Superior temporal gyrus (tissue), 1 donor: ENCODE measurements at regions not wholly inside any gene's neighbourhood (a gene's known extent, or its start where the extent isn't known, plus 50 kb on each side); places are given as distances from the start of the nearest gene placed in this dataset.

Experiments
- DNase-seq: peaks from one replicate; pipeline ENCODE4 v3.0.0-alpha.2; 2016; ENCODE audit errors: extremely low spot score

- DNase-seq = no peak
Measured at GRCh38 chr16:59238246-59238645, 504.1 kb upstream of the GOT2 start.

DNA sequence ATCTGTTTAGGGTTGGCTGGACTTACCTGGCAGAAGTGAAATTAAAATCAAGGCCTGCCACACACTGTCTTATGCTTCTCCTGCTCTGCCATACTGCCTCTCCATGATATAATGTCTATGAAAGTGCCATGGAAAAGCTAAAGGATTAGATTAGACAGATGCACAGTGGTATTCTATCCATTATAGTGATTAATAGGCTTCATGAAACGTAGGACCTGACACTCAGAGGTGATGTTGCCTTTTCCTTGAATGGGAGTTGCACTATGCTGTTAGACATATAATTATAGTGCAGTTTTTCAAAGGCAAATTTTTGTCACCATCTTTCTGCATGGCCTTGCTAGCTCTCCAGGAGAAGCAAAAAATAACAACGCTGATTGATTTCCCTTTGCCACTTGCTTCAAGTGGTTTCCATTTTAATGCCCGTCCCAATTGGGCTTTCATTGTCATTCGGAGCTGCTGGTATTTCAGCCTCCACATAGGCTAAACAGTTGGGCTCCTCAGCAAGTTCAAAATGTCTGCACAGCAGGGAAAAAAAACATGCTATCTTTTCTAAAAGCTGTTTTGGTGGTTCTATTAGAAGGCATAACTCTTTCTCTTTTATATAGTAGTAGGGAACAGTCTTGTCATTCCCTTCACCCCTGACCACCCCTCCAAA lies 502.8 kb upstream of the GOT2 start:
- DNase-seq = no peak

DNA sequence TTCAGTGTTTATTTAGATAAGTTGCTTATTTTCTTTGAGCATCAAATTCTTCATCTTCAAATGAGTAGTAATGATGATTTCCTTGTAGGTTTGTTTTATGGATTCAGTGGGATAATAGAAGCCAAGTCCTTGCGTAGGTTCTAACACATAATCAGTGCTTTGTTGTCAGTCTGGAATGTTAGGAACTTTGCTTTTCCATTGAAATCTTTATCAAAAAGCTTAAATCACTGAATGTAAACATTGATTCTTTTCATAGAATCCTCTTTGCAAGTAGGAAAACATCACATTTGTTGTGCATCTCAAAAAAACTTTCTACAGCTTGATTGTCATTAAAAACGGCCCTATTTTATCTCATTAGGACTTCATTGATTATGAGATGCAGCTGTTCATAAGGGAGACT lies 490.3 kb upstream of the GOT2 start:
- DNase-seq = no peak

DNA sequence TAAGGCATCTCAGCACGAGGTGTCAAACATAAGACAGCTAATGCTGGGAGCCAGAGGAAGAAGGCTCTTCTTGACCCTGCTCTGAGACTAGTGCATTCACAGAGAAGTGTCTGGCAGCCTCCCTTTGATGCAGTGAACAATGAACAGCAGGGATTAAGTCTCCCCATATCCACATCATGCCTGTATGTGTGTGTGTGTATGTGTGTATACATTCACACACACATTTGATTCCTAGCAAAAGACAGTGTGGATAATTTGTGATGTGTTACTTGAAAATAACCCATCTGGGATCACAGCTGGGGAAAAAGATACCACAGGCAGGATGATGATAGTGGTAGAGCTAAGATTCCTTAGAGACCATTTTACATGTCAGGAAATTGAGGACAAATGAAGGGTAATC lies 485.9 kb upstream of the GOT2 start:
- DNase-seq = no peak

GRCh38 chr16:59216291-59216690 lies 482.2 kb upstream of the GOT2 start:
- DNase-seq = no peak

GRCh38 chr16:59214455-59214854 lies 480.3 kb upstream of the GOT2 start:
- DNase-seq = no peak

DNA sequence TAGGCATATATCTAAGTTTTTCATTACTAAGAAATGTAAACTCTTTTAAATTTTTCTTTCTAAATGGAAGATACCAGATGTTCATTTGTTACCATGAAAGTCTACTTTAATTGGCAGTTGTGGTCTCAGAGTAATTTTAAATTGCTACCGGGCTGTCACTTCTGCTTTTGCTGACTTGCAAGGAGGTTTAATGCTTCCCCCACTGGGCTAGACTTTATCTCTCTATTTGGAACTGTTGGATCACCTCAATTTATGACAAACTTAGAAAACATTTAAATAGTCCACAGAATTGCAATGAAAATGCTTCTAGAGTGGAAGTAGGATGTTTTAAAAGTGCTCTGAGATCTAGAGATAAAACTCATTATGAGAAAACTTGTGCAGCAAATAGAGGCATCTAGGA lies 479.8 kb upstream of the GOT2 start:
- no peak for DNase-seq

GRCh38 chr16:59212492-59213024 lies 478.4 kb upstream of the GOT2 start:
- DNase-seq = no peak

DNA sequence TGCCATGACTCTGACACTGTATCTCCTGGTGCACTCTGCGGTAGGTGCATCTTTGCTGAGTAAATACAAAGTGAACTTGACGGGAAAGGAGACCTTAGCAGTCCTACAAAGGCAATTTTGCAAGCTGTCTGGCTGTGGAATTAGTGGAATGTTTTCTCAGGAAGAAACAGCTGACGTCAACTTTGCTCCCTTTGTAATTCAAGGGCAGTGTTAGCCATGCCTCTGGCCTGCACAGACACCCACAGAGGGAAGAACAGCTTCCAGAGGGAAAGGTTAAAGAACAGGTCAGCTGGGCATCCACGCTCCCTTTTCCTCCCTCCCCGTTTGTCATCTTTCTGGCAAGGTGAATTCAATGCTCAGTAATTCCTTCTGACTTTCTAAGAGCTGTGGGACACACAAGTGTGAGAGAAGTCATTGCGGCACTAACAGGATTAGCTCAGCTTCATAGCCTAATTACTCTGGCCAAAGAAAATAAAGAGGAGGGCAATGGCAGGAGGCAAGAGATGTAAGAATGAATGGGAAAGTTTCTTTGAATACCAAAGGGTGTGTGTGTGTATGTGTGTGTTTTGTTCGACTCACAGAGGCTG lies 476.9 kb upstream of the GOT2 start:
- no peak for DNase-seq

- DNase-seq = no peak
Measured at GRCh38 chr16:59205403-59205802, 471.3 kb upstream of the GOT2 start.

DNA sequence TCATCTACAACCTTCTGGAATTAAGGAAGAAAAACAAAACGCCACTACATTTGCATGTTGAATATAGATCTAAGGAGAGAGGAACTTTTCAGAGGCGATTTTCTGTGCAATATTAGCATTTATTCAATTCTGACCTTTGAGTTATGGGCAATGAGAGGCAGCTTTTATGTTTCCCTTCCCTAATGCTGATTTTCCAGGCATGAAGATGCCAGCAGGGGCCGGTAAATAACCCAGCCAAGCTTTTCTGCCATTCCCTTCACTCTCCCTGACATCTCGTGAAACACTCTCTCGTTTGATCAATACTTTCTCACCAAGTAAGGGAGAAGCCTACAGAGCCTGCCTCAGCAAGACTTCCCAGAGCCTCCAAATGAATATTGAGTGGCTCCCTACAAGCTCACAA lies 470.5 kb upstream of the GOT2 start:
- no peak for DNase-seq

DNA sequence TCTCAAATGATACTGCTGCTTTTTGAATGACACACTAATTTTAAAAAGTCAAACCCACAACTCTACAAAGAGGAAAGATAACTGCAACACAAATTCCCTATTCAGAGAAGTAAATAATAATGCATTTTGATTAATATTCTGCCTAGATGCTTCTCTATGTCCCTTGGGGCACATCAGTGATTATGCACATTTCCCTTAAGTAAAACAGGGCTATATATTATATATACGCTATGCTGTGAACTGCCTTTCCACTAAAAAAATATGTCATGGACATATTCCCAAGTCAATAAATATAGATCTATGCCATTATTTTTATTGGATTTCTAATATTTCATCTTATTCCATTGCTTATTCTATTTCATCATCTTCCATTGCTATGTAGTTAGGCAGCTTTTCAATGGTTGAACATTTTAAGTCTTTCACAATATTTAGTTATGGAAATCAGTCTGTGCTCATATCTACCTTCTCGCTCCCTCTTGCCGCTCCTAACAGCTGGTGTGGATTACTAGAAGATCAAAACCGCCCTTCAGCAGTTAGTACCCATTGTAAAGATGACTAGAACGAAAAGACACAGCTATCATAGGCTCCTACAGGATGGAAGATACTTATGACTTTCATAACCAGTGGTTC lies 468.2 kb upstream of the GOT2 start:
- no peak for DNase-seq

DNA sequence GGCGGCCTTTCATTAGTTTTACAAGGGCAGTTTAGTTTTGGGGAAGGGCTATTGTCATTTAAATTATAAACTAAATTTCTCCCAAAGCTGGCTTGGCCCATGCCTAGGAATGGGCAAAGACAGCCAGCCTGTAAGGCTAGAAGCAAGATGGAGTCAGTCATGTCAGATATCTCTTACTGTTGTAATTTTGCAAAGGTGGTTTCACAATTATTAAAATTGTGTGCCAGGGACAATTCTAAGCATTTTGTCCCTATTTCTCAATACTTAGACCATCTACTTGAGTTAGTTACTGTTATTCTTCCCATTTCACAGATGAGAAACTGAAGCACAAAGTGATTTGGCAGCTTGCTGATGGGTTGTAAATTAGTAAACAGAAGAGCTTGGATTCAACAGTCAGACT lies 467.7 kb upstream of the GOT2 start:
- no peak for DNase-seq

DNA sequence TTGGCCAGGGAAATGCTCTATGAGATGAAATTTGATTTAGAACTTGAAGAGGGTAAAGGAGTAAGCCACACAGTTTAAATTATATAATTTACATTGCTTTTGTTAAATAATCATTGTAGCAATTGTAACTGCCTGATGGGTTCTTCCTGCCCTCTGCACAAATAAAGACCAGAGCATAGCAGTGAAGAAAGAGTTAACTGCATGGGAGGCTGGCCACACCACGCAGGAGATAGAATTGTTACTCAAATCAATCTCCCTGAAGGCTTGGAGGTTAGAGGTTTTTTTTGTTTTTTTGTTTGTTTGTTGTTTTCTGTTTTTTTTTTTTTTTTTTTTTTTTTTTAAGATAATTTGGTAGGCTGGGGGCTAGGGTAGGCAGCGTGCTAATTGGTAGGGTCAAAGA lies 467.0 kb upstream of the GOT2 start:
- no peak for DNase-seq

DNA sequence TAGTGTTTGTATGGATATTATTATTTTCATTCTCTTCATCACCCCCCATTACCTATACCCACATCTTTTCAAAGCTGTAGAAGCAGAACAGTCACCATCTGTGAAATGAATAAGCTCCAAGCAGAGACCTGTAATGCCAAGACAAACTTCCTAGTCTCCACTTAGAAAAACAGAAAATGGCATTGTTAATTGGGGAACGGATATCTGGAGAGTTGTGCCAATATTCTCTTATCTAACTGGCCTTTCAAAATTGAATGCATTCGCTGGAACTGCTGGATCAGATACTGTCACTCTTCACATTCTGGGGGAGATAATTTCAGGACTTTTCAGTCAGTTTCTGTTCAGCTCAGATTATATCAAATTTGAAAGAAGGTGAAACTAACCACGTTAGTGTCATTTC lies 464.4 kb upstream of the GOT2 start:
- no peak for DNase-seq

DNA sequence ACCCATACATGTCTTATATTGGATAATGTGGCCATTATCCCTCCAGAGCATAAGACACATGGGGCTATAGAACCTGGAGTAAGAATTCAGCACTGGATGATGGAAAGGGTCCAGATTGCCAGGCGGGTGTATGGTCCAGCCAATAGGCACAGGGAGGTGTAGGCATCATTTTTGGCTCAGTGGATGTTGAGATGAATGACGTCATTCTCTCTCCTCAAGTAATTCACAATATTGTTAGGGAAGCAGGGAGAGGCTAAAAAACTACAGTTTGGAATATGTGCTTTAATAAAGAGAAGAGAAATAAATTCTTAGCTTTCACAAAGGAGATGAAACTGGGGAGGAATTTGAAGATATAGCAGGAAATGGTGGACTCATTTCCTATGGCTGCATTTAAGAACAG lies 461.1 kb upstream of the GOT2 start:
- DNase-seq = no peak

- no peak for DNase-seq
Measured at GRCh38 chr16:59193637-59194036, 459.5 kb upstream of the GOT2 start.

DNA sequence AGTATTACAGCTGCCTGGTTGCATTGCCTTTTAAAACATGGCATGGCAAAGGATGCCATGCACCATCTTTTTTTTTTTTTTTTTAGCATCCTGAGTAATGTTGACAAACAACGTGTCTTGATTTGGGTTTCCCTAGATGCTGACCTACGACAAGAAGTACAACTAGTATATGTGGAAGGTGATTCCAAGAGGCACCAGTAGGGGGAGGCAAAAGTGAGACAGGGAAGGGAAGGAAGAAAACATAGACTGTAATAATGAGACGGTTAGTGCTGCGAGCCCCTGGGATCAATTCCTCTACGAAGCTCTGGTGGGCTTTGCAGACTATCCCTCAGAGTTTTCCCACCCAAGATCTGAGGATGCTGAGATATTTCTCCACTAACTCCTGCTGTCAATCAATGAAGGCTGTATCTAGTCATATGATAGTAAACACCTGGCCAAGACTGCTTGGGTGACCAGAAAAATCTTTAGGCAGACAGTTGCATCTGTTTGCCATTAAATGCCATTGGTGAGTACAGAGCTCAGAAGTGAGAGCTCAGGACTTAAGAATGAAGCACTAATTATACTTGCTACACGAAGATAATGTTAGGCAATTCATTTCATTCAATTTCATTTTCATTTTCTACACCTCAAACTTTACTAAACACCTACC lies 458.6 kb upstream of the GOT2 start:
- no peak for DNase-seq

- DNase-seq = no peak
Measured at GRCh38 chr16:59190731-59191130, 456.6 kb upstream of the GOT2 start.

- DNase-seq = no peak
Measured at GRCh38 chr16:59188029-59188428, 453.9 kb upstream of the GOT2 start.

- DNase-seq = no peak
Measured at GRCh38 chr16:59181821-59182420, 447.8 kb upstream of the GOT2 start.

GRCh38 chr16:59180083-59180476 lies 446.0 kb upstream of the GOT2 start:
- no peak for DNase-seq
